ENCODE measurements at regions not wholly inside any gene's neighbourhood (a gene's known extent, or its start where the extent isn't known, plus 50 kb on each side); places are given as distances from the start of the nearest gene placed in this dataset.

DNA sequence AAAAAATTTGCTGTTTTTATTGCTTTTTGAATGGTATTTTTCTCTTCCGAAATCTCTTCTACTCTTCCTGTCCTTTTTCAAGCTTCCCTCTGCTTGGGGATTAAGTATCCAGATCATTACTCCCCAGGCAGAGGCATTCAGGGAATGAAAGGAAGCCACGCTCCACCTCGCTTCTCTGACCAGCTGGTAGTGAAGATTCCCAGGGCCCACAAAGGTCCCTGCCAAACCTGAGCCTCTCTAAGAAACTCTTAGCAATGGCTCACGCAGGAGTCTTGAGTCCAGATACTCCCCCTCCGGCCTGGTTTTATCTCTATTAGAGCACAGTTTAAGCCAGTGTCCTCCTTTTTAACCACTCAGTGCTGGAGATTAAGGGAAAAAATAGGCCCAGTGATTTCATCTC lies 51.4 kb upstream of the SOD3 start:
- DNase-seq (ENCODE audit: low spot score): no peak
- TF ChIP-seq, protein P1, sequence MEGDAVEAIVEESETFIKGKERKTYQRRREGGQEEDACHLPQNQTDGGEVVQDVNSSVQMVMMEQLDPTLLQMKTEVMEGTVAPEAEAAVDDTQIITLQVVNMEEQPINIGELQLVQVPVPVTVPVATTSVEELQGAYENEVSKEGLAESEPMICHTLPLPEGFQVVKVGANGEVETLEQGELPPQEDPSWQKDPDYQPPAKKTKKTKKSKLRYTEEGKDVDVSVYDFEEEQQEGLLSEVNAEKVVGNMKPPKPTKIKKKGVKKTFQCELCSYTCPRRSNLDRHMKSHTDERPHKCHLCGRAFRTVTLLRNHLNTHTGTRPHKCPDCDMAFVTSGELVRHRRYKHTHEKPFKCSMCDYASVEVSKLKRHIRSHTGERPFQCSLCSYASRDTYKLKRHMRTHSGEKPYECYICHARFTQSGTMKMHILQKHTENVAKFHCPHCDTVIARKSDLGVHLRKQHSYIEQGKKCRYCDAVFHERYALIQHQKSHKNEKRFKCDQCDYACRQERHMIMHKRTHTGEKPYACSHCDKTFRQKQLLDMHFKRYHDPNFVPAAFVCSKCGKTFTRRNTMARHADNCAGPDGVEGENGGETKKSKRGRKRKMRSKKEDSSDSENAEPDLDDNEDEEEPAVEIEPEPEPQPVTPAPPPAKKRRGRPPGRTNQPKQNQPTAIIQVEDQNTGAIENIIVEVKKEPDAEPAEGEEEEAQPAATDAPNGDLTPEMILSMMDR (IDR thresholded peaks at IDR 0.05; ENCODE audit: extremely low read depth, missing control alignments): no peak

DNA sequence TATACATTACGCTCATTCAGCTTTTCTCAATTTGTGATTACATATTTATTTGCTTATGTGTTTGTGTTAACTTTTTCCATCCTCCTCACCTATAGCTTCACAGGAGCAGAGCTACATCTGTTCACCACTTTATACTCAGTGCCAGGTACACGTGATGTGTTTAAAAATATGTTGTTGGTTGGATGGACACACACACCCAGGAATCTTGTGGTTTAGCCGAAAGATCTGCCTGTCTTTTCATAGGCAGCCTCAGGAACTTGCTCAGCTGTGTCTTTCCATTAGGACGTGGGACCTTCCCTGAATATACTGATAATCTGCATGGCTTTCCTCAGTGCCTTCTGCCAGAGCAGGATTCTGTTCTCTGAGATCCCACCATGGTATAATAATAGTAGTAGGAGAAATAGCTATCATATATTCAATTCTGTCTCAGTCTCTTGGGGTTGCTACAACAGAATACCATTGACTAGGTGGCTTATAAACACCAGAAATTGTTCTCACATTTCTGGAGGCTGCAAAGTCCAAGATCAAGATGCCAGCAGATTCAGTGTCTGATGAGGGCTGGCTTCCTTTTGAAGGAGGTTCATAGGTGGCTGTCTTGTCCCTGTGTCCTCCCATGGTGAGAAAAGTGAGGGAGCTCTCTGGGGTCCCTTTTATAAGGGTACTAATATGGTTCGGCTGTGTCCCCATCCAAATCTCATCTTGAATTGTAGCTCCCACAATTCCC lies 50.0 kb upstream of the SOD3 start:
- TF ChIP-seq, protein P1 (IDR thresholded peaks at IDR 0.05; ENCODE audit: extremely low read depth, missing control alignments): no peak
- DNase-seq (ENCODE audit: low spot score): no peak
